ENCODE measurements at regions not wholly inside any gene's neighbourhood (a gene's known extent, or its start where the extent isn't known, plus 50 kb on each side); places are given as distances from the start of the nearest gene placed in this dataset.

DNA sequence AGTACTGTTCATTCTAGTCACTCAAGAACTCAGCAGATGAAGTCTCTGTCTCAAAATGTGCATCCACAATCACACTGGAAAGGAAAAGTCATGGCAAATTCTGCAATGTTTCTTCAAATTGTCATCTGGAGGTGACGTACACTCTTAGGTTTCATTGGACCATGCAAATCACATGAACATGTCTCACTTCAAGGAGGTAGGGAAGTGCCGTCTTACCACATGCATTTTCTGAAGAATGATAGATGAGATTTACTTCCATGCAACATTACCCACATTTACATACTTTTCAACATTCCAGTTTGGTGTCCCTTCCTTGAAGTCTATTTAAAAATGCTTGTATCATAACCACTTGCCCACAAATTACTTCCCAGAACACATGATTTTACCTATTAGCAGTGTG, 107.9 kb upstream of the SATB1 start:
- CTCF ChIA-PET (ENCODE audit: partially characterized antibody): no interaction called here
- no peak overlapping the region for H4K91ac ChIP-seq (replicated peaks; ENCODE audit: insufficient read length, low read length)
- H3K4me1 ChIP-seq (replicated peaks in 1 of 4; ENCODE audit: control insufficient read depth in 3 of 4, insufficient read depth in 4 of 4, low read length in 3 of 4): no peaks in the 10 kb centered on the region
- H3K4me3 ChIP-seq (ENCODE audit: extremely low read depth in 1 of 4, insufficient read depth in 2 of 4, low read depth in 3 of 4, low read length in 4 of 4): no peak overlapping the region
- H3K18ac ChIP-seq (ENCODE audit: extremely low read depth, low read length): no peak overlapping the region
- no peaks in the 10 kb centered on the region for H3K23me2 ChIP-seq (ENCODE audit: low read depth, low read length)
- H3K56ac ChIP-seq (replicated peaks; ENCODE audit: insufficient read length, low read depth, low read length): no peak overlapping the region
- no peak overlapping the region for H3K27ac ChIP-seq (ENCODE audit: low read depth, low read length)
- H2BK20ac ChIP-seq (ENCODE audit: low read length): no peak overlapping the region
- H3K14ac ChIP-seq (ENCODE audit: insufficient read length): no peak overlapping the region
- WGBS, 2 experiments (ENCODE audit: extremely low coverage in 1 of 2, insufficient coverage in 1 of 2, insufficient read length in 1 of 2, insufficient replicate concordance in 2 of 2, low coverage in 1 of 2, low lambda C conversion rate in 2 of 2, missing lambda C conversion rate in 1 of 2): 86% methylated on average over 2 of the region's 2 CpGs; no CpG with 5 or more reads in 1 of the 2 experiments
- no peak overlapping the region for H3K4ac ChIP-seq (replicated peaks; ENCODE audit: insufficient read length, low read depth, low read length)
- H2AFZ ChIP-seq (ENCODE audit: low read length): peak overlapping the region; percentile 62; the same call in 1 of the 2 replicates
- POLR2A ChIA-PET (ENCODE audit: partially characterized antibody): no interaction called here
- H4K5ac ChIP-seq (ENCODE audit: insufficient read length, low read depth, low read length): no peak overlapping the region
- no peak overlapping the region for H2AK5ac ChIP-seq (ENCODE audit: low read depth, low read length)
- no peaks in the 10 kb centered on the region for H3K79me2 ChIP-seq (ENCODE audit: control insufficient read depth in 1 of 2, insufficient read depth in 2 of 2, low read length in 2 of 2)
- H4K20me1 ChIP-seq (replicated peaks in 1 of 2; ENCODE audit: control insufficient read depth in 1 of 2, insufficient read depth in 2 of 2, low read length in 2 of 2): no peaks in the 10 kb centered on the region
- no peak overlapping the region for H3K4me2 ChIP-seq (ENCODE audit: insufficient read depth in 1 of 2, low read depth in 2 of 2, low read length in 2 of 2)
- H3K36me3 ChIP-seq (ENCODE audit: control insufficient read depth in 2 of 4, insufficient read depth in 4 of 4, low read length in 3 of 4): no peaks in the 10 kb centered on the region
- no peak overlapping the region for H4K8ac ChIP-seq (ENCODE audit: extremely low read depth, insufficient read depth, low read length)
- DNase-seq (ENCODE audit: low read depth in 1 of 2, low spot score in 2 of 2) (no peak), FAIRE-seq (no peak)
- no peak overlapping the region for H3K9ac ChIP-seq (replicated peaks in 1 of 4; ENCODE audit: extremely low read depth in 1 of 4, low read depth in 3 of 4, low read length in 3 of 4)
- no peak overlapping the region for H2BK120ac ChIP-seq (replicated peaks; ENCODE audit: low read depth, low read length)
- no peaks in the 10 kb centered on the region for H3K79me1 ChIP-seq (ENCODE audit: low read depth, low read length)
- no peaks in the 10 kb centered on the region for H3K9me3 ChIP-seq (ENCODE audit: insufficient read depth in 2 of 2, low read depth in 1 of 2, low read length in 1 of 2)
- H2BK12ac ChIP-seq (ENCODE audit: low read depth, low read length): no peak overlapping the region
- H2BK5ac ChIP-seq (ENCODE audit: low read depth, low read length): no peak overlapping the region
- H3K23ac ChIP-seq (ENCODE audit: insufficient read length): no peak overlapping the region
- no peak overlapping the region for H2BK15ac ChIP-seq (ENCODE audit: low read length)
- no peaks in the 10 kb centered on the region for H3K27me3 ChIP-seq (replicated peaks in 1 of 4; ENCODE audit: control insufficient read depth in 3 of 4, extremely low read depth in 1 of 4, insufficient read depth in 3 of 4, low read length in 3 of 4)
- no peak for TF ChIP-seq KDM5A (IDR thresholded peaks at IDR 0.05; ENCODE audit: low read length)
- TF ChIP-seq EZH2 (IDR thresholded peaks at IDR 0.05; ENCODE audit: low read depth, low read length, severe bottlenecking): no peak
- TF ChIP-seq JUN (IDR thresholded peaks at IDR 0.05; ENCODE audit: low read depth, low read length): no peak
- no peak for TF ChIP-seq SRF (IDR thresholded peaks at IDR 0.05; ENCODE audit: low read depth, low read length)
- no peak for TF ChIP-seq HDAC2 (IDR thresholded peaks at IDR 0.05; ENCODE audit: borderline replicate concordance in 1 of 2, low read depth in 2 of 2, low read length in 2 of 2)
- no peak for TF ChIP-seq KDM1A (IDR thresholded peaks at IDR 0.05; ENCODE audit: borderline replicate concordance, low read length)
- no peak for TF ChIP-seq POLR2AphosphoS5 (IDR thresholded peaks at IDR 0.05; ENCODE audit: low read depth, low read length)
- TF ChIP-seq RAD21 (IDR thresholded peaks at IDR 0.05 in 1 of 2, conservative IDR thresholded peaks at IDR 0.05 in 1 of 2; ENCODE audit: low read depth in 2 of 2, low read length in 2 of 2): no peak
- no peak for TF ChIP-seq NANOG (IDR thresholded peaks at IDR 0.05; ENCODE audit: insufficient read depth, low read depth, low read length, poor library complexity, severe bottlenecking)
- TF ChIP-seq TCF12 (IDR thresholded peaks at IDR 0.05; ENCODE audit: low read depth, low read length): no peak
- no peak for TF ChIP-seq FOSL1 (IDR thresholded peaks at IDR 0.05; ENCODE audit: insufficient read depth, low read depth, low read length)
- no peak for TF ChIP-seq JUND (IDR thresholded peaks at IDR 0.05; ENCODE audit: low read length)
- TF ChIP-seq SUZ12 (IDR thresholded peaks at IDR 0.05; ENCODE audit: low read length): no peak
- no peak for TF ChIP-seq TAF7 (optimal IDR thresholded peaks at IDR 0.05; ENCODE audit: borderline replicate concordance, low read depth, low read length)
- no peak for TF ChIP-seq SP1 (IDR thresholded peaks at IDR 0.05; ENCODE audit: low read depth, low read length)

All from H1 (cell line).